HUDEP-2 (cell line): ENCODE measurements at regions not wholly inside any gene's neighbourhood (a gene's known extent, or its start where the extent isn't known, plus 50 kb on each side); places are given as distances from the start of the nearest gene placed in this dataset.
"Not testable (repeated sequence)": the region's sequence is repeated elsewhere in the genome, so short reads cannot be mapped to it uniquely, and the experiment has no call there.

ENCODE experiments used
- DNase-seq, 76 experiments: peaks; one replicate each; lab custom pipeline; 2025; ENCODE audit not compliant: unreplicated experiment in 76 of 76; lab: John Stamatoyannopoulos, UW

GRCh38 chr5:118111956-118112355, 876.4 kb downstream of the DTWD2 start:
- DNase-seq = no peak

DNA sequence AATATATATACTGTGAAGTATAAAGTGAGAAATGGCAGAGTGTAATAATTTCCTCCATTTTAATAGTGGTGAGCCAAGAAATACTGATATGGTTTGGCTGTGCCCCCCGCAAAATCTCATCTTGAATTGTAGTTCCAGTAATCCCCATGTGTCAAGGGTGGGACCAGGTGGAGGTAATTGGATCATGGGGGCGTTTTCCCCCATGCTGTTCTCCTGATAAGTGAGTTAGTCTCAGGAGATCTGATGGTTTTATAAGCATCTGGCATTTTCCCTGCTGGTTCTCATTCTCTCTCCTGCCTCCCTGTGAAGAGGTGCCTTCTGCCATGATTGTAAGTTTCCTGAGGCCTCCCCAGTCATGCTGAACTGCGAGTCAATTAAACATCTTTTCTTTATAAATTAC, 881.1 kb downstream of the DTWD2 start:
- not testable (repeated sequence) for DNase-seq

- no peak for DNase-seq
Observed at GRCh38 chr5:118098716-118099115, 889.6 kb downstream of the DTWD2 start.

DNA sequence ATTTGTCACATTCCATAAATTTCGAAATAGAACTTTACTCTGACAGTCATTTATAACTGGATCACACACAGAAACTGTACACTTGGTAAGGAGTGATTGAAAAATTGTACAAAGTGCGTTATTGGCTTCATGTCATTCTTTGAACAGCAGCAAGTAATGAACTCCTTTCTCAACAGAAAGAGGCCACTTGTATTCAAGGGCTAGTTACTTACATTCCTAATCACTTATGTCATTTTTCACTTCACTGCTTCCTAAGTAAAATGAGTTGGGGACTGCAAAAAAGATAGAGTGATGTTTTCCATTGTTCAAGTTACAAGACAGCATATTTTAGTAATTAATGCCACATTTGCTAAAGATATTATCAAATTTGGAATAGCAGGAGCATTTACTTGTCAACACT, 893.2 kb downstream of the DTWD2 start:
- no peak for DNase-seq

DNA sequence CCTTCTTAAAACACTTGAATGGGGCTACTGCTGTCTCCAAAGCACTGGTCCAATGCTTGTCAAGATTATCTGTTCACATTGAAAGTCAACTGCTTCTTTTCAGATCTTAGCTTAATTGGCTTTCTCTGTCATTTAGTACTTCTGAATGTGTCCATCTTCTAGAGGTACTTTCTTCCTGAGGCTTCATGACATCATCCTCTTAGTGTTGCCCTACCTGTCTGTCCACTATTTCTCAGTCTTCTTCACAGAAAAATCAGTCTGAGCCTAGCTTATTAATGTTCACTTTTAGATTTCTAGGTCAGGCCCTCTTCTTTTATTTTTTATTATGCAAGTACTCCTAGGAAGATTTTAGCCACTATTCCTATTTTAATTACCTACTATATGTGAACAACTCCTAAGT, 899.9 kb downstream of the DTWD2 start:
- DNase-seq = no peak

DNA sequence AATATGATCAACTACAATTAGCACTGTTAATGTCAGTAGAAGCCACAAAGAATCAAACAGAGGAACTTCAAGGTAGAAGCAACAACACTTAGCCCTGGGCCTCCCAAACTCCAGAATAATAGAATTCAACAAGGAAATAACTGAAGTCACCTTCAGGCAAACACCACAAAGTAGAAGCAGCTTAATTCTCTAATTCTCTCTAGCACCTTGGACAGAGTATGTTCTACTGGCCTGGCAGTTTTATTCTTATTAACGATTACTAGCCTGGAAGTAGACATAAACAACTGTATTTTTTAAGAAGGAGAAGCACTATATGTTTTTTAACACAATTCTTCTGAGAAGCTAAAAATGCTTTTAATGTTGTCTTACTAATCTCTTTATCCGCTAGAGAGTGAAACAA, 911.9 kb downstream of the DTWD2 start:
- DNase-seq = no peak

GRCh38 chr5:118070041-118070440, 918.3 kb downstream of the DTWD2 start:
- DNase-seq = no peak

DNA sequence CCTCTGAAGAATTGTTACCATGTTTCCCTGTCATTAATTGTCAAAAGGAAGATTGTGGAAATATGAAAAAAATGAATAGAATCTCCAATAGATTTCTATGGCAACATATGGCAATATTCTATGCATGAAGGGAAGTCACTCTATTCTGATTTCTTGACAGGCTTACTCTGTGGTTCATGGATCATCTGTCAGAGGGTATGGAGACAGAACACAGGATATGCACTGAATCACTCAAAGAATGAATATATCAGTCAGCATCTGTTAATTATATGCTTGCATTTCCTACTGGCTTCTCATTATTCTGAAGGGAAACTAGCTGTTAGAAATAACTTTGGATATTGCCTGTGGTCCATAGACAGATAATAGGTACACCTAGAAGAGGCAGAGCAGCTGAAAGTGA, 918.9 kb downstream of the DTWD2 start:
- no peak for DNase-seq

- no peak for DNase-seq
Observed at GRCh38 chr5:118068886-118069285, 919.5 kb downstream of the DTWD2 start.

GRCh38 chr5:118063836-118064235, 924.5 kb downstream of the DTWD2 start:
- DNase-seq = not testable (repeated sequence)

DNA sequence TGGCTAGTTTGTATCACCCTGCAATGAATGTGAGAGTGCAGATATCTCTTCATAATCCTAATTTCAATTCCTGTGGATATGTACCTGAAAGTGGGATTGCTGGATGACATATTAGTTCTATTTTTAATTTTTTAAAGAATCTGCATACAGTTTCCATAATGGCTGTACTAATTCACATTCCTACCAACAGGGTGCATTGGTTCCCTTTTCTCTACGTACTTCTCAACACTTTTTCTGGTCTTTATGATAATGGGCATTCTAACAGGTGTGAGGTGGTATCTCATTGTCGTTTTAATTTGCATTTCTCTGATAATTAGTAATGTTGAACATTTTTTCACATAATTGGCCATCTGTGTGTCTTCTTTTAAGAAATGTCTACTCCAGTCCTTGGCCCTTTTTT, 927.5 kb downstream of the DTWD2 start:
- peak in 1 of 76 experiments; percentile 1 for DNase-seq

GRCh38 chr5:118052503-118052902, 935.8 kb downstream of the DTWD2 start:
- no peak for DNase-seq

GRCh38 chr5:118044169-118044568, 944.2 kb downstream of the DTWD2 start:
- DNase-seq = no peak

DNA sequence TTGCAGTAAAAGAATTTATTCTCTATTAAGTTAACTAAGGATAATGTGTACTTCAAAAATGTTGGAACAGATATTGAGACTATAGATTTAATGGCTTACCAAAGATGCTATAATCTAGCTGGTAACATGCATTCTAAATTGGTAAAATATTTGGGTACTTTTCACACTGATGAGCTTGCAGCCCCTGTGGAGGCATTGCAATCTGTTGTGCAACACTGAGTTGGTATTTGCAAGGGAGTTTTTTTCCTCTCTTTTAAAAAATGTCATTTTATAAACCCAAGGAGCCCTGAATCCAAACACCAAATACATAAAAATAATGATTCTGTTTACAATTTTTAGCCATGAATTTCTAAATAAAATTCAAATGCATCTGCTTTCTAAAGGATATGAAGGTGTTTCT, 944.8 kb downstream of the DTWD2 start:
- DNase-seq = no peak

DNA sequence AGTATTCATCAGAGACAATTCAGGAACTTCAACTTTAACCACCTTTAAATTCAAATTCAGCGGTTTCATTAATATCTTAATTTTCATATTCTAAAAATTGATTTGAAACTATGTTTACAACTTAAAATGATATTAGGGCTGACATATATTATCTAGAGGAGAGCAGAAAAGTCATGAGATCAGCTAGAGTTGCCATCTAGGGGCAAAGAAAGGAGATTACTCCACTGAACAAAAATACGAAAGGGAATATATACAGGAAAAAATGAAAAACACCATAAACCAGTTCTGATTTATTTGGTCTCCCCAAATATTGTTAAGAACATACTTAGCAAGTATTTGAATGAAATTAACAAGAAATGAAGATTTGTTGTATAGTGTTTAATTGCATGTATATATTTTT, 946.3 kb downstream of the DTWD2 start:
- no peak for DNase-seq

- DNase-seq = no peak
Observed at GRCh38 chr5:118040496-118040895, 947.9 kb downstream of the DTWD2 start.

DNA sequence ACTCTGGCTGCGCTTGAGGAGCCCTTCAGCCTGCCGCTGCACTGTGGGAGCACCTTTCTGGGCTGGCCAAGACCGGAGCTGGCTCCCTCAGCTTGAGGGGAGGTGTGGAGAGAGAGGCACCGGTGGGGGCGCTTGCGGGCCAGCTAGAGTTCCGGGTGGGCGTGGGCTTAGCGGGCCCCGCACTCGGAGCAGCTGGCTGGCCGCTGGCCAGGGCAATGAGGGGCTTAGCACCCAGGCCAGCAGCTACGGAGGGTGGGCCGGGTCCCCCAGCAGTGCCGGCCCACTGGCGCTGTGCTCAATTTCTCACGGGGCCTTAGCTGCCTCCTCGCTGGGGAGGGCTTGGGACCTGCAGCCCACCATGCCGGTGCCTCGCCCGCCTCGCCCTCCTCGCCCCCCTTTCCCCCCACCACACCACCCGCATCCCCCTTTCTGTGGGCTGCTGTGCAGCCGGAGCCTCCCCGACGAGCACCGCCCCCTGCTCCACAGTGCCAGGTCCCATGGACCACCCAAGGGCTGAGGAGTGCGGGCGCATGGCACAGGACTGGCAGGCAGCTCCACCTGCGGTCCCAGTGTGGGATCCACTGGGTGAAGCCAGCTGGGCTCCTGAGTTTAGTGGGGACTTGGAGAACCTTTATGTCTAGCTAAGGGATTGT, 954.5 kb downstream of the DTWD2 start:
- no peak for DNase-seq

- DNase-seq = no peak
Observed at GRCh38 chr5:118029807-118030206, 958.5 kb downstream of the DTWD2 start.

GRCh38 chr5:118022062-118022461, 966.3 kb downstream of the DTWD2 start:
- DNase-seq = no peak

DNA sequence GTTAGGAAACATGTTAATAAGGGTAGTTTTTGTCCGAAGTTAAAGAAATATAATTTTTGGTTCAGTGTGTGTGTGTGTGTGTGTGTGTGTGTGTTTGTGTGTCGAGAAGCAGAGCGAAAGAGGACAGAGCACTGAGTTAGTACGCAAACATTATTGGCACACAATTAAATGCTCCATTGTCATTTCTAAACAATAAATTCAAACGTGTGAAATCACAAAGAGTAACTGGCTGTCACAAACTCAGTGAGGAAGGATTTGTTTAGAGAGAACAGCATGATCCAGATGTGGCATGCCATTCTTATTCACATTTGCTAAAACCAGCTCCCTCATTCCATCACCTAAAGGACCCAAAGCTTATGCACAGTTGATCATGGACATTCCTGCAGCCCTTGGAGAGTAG, 970.8 kb downstream of the DTWD2 start:
- no peak for DNase-seq

GRCh38 chr5:118016396-118016795, 972.0 kb downstream of the DTWD2 start:
- DNase-seq = no peak

GRCh38 chr5:118015511-118015910, 972.8 kb downstream of the DTWD2 start:
- no peak for DNase-seq

- no peak for DNase-seq
Observed at GRCh38 chr5:118009741-118010297, 978.5 kb downstream of the DTWD2 start.
